COLO829 (cell line): ENCODE measurements at regions not wholly inside any gene's neighbourhood (a gene's known extent, or its start where the extent isn't known, plus 50 kb on each side); places are given as distances from the start of the nearest gene placed in this dataset.
"Not testable (repeated sequence)": the region's sequence is repeated elsewhere in the genome, so short reads cannot be mapped to it uniquely, and the experiment has no call there.

ENCODE experiments used
- DNase-seq: peaks from one replicate; pipeline ENCODE4 v3.0.0; 2012; ENCODE audit warnings: low spot score

- DNase-seq: no peak
Measured at GRCh38 chr2:48043746-48044145, 137.4 kb upstream of the FBXO11 start.

GRCh38 chr2:48045613-48046012 is 139.3 kb upstream of the FBXO11 start:
- DNase-seq: no peak

GRCh38 chr2:48048476-48049171 is 142.3 kb upstream of the FBXO11 start:
- DNase-seq: no peak

- no peak for DNase-seq
Measured at GRCh38 chr2:48049371-48049770, 143.1 kb upstream of the FBXO11 start.

- DNase-seq: no peak
Measured at GRCh38 chr2:48050711-48051110, 144.4 kb upstream of the FBXO11 start.

- DNase-seq: no peak
Measured at GRCh38 chr2:48059975-48060374, 153.7 kb upstream of the FBXO11 start.

- DNase-seq: not testable (repeated sequence)
Measured at GRCh38 chr2:48061656-48062055, 155.4 kb upstream of the FBXO11 start.

- no peak for DNase-seq
Measured at GRCh38 chr2:48065096-48065495, 158.8 kb upstream of the FBXO11 start.

GRCh38 chr2:48066000-48066399 is 159.7 kb upstream of the FBXO11 start:
- DNase-seq: no peak

GRCh38 chr2:48069769-48070168 is 163.5 kb upstream of the FBXO11 start:
- no peak for DNase-seq

GRCh38 chr2:48070415-48070814 is 164.1 kb upstream of the FBXO11 start:
- DNase-seq: no peak

- DNase-seq: no peak
Measured at GRCh38 chr2:48072583-48072982, 166.3 kb upstream of the FBXO11 start.

- DNase-seq: no peak
Measured at GRCh38 chr2:48075631-48076030, 169.3 kb upstream of the FBXO11 start.

GRCh38 chr2:48080534-48081316 is 174.4 kb upstream of the FBXO11 start:
- DNase-seq: no peak

- DNase-seq: no peak
Measured at GRCh38 chr2:48081317-48081628, 175.0 kb upstream of the FBXO11 start.

GRCh38 chr2:48085888-48086287 is 179.6 kb upstream of the FBXO11 start:
- no peak for DNase-seq

GRCh38 chr2:48088994-48089393 is 182.7 kb upstream of the FBXO11 start:
- DNase-seq: no peak

- no peak for DNase-seq
Measured at GRCh38 chr2:48089644-48090043, 183.3 kb upstream of the FBXO11 start.

GRCh38 chr2:48092846-48093803 is 186.8 kb upstream of the FBXO11 start:
- no peak for DNase-seq

- DNase-seq: not testable (repeated sequence)
Measured at GRCh38 chr2:48096765-48097164, 190.5 kb upstream of the FBXO11 start.

- DNase-seq: no peak
Measured at GRCh38 chr2:48098539-48098938, 192.2 kb upstream of the FBXO11 start.

- DNase-seq: no peak
Measured at GRCh38 chr2:48104418-48104817, 198.1 kb upstream of the FBXO11 start.

GRCh38 chr2:48105848-48106247 is 199.6 kb upstream of the FBXO11 start:
- no peak for DNase-seq
